ENCODE measurements at regions not wholly inside any gene's neighbourhood (a gene's known extent, or its start where the extent isn't known, plus 50 kb on each side); places are given as distances from the start of the nearest gene placed in this dataset.

DNA sequence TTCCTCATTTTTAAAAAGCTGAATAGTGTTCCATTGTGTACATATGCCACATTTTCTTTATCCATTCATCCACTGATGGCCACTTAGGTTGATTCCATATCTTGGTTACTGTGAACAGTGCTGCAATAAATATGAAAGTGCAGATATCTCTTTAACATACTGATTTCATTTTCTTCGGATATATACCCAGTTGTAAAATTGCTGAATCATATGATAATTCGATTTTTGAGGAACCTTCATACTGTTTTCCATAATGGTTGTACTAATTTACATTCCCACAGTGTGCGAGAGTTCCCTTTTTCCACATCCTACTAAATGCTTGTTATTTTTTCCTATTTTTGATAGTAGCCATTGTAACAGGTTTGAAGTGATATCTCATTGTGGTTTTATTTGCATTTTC lies 263.2 kb downstream of the STK31 start:
- DNase-seq (ENCODE audit: low spot score), result no peak

DNA sequence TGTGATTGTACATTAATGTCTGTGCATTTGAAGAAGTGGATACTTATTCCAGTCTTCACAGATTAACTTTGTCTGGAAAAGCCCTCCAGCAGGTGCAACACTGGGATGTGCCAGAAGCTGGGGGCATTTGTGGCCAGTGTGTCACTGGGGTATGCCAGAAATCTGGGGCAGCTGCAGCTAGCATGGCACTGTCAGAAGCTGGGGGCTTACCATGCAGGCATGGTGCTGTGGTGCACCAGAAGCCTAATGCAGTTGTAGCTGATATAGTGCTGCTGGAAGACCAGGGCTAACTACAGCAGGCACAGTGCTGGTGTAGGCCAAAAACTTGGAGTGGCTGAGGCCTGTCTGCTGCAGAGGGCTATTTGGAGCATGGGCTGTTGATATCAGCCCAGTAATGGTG lies 270.1 kb downstream of the STK31 start:
- DNase-seq (ENCODE audit: low spot score), result no peak

DNA sequence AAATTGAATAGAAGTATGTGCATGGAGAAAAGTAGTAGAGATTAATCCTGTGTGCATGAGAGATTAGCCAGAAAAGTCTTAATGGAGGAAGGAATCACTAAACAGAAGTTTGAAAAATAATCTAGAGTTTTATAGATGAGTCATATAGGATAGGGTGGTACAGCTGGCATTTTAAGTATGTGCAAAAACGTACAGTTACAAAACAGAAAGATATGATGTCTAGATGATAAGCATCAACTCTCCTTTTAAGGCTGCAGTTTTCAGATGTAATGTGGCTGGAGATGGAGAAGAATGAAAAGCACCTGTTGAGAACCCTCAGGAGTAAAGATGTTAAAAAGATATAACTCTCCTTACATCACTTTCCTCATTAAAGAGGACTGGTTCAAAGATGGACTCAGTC lies 271.3 kb downstream of the STK31 start:
- no peak for DNase-seq (ENCODE audit: low spot score)

DNA sequence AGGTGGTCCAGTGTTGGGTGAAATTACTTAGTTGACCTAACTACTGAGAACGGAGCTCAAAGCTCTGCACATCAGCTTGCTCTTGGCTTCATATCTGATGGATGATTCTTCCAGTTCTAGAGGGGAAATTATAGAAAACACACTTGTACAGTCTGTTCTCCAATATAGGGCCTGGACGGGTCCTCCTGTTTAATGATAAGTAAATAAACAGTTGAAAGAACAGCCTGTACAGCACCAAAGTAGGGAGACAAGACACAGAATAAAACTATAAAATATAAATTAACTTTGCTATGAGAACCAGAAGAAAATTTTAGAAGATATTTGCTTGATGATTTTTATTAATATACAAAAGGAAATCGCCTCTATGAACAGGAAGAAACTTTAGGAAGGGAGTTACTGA lies 271.7 kb downstream of the STK31 start:
- DNase-seq (ENCODE audit: low spot score), result no peak

DNA sequence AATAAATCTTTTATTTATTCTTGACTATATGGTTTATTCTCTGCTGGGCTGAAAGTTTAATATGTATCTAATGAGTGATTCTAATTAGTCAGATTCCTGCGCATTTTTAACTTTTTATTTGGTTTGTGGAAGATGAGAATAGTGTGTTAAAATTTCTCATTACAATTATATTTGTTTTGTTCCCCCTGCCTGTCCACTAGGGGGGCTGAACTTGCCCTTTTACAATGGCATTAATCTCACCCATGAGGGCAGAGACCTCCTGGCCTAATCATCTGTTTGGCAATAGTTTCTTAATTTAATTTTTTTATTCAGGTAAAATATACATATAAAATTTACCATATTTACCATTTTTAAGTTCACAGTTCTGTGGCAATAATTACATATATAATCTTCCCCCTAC lies 278.5 kb upstream of the NPY start:
- DNase-seq (ENCODE audit: low spot score), result no peak

DNA sequence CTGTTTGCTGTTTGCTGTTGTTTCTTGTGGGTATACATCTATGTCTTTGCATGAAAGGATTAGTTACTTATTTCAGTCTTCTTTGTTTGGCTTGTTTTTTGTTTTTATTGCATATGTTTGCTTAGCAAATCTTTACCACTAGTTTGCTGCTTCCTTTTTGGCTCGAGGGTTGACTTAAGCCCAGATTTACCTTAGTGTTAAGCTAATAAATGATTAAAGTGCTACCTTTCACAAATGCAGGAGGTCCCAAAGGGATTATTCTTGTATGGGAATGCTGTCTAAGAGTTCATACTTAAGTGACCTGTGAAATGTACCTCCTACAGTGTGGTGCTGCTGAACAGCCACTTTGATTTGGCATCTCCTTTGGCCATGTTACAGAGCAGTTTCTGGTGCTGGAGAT lies 273.5 kb upstream of the NPY start:
- DNase-seq (ENCODE audit: low spot score), result no peak

DNA sequence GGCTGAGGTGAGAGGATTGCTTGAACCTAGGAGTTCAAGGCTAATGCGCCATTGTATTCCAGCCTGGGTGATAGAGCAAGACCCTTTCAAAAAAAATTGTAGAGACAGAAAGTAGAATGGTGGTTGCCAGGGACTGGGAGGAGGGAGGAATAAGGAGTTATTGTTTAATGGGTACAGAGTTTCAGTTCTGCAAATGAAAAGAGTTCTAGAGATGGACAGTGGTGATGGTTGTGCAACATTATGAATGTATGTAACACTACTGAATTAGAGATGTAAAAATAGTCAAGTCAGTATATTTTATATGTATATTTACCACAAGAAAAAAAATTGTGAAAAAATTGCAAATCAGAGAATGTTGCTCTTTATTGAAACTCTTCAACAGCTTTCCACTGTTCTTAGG lies 266.5 kb upstream of the NPY start:
- no peak for DNase-seq (ENCODE audit: low spot score)

DNA sequence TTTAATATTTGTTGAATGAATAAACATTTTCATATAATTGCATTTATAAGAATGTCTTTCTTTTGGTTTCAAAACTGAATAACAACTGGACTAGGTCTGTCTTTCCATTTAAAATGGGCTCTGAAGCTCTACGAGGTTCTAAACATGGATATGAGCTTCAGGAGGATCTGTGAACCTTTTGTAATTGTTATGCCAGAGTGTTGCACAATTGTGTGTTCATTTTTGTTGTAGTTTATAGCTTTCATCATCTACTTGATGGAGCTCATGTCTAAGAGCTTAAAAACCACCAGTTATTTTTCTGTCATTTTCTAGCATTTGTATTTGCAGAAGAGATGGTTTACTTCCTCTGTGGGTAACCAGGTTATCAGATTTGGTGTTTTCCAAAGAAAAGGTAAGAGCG lies 265.7 kb upstream of the NPY start:
- no peak for DNase-seq (ENCODE audit: low spot score)

GRCh38 chr7:24019841-24020240 lies 264.1 kb upstream of the NPY start:
- no peak for DNase-seq (ENCODE audit: low spot score)

GRCh38 chr7:24024276-24025068 lies 259.5 kb upstream of the NPY start:
- DNase-seq (ENCODE audit: low spot score), result peak; percentile 13

- DNase-seq (ENCODE audit: low spot score), result peak; percentile 34
Observed at GRCh38 chr7:24025094-24025493, 258.9 kb upstream of the NPY start.

DNA sequence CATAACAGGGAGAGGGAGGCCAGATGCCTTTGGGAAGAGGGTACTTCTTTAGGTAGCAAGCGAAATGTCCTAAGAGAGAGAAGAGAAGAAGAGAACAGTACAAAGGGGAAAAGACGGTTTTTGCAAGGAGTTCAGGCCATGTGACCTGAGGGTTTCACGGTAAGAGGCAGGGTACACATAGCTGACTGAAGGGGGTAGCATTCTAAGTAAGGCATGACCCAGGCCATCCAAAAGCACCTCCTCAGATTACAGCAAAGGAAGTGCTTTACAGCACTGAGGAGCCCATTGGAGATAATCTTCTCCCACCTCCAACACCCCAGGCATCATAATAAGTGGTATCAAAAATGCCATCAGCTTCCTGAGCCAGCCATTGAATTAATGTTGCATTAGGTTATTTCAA lies 258.2 kb upstream of the NPY start:
- DNase-seq (ENCODE audit: low spot score), result no peak

GRCh38 chr7:24026351-24026750 lies 257.6 kb upstream of the NPY start:
- no peak for DNase-seq (ENCODE audit: low spot score)

DNA sequence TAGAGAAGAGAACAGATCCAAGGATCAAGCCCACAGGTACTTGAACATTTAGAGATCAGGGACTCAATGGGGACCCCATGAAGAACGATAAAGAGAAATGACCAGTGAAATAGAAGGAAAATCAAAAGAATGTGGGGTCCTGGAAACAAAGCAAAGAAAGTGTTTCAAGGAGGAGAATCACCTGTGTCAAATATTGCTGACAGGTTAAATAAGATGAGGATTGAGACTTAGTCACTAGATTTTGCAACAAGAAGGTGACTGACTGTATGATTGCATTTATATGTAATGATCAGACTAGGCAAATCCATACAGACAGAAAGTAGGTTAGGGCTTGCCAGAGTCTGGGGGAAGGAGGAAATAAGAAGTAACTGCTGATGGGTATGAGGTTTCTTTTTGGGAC lies 254.9 kb upstream of the NPY start:
- DNase-seq (ENCODE audit: low spot score), result no peak

GRCh38 chr7:24034251-24034650 lies 249.7 kb upstream of the NPY start:
- no peak for DNase-seq (ENCODE audit: low spot score)

DNA sequence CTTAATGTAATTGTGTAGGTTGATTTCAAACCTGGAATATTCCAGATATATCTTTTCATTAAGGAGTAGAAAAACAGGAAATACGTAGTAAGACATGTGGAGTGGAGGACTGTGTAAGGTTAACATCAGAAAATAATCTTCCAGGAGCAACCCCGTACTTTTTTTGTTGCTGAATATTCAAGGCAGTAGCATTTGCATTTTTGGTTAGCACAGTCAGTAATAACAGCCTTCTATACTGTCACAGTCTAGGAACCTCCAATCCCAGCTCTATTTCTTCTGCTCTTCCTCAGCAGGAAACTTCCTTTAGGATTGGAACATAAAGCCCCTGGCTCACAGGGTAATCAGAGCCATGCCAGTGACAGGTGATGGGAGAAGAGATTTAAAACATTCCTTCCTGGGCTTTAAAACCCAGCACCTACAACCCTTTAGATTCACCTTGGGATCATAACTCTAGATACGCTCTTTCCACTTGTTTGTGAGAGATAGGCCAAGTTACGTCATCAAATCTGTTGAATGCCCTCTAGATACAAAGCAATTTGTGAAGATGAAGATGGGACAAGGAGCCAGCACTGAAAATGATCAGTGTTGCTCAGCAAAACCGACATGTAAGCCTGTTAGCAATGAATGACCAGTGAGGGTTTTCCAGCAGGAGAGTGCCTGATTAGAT lies 248.5 kb upstream of the NPY start:
- no peak for DNase-seq (ENCODE audit: low spot score)

DNA sequence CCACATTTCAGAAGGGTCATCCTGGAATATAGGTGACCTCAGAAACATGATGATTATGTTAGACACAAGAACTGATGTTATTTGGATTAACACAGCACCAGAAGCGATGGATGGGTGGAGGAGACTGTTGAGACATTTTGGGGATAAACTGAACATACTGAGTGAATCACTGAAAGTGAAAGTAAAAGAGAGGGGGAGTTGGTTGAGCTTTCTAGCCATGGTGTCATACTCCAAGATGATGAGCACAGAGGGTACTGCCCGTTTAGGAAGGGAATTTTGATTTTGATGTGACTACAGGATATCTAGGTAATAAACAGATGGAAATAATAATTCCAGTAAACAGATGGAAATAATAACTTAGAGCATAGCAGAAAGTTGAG lies 248.0 kb upstream of the NPY start:
- no peak for DNase-seq (ENCODE audit: low spot score)

- DNase-seq (ENCODE audit: low spot score), result no peak
Observed at GRCh38 chr7:24038993-24039392, 245.0 kb upstream of the NPY start.

GRCh38 chr7:24039991-24040624 lies 243.9 kb upstream of the NPY start:
- DNase-seq (ENCODE audit: low spot score), result no peak

DNA sequence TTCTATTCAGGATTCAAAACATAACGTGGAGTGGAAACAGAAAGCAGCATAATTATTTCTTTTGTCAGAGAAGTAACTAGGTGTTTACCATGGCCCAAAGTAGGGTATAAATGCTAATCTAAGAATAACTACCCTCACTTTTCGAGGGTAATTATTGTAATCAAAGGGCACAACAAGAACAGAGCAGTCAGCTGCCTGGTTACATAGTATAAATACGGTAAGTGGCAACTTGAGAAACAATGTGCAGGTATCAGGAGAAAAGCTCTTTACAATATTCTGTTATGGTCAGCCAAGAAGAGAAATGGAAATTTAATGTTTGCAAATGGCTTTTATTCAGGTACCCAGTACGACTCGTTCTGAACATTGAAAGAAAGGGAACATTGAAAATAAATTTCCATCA lies 242.0 kb upstream of the NPY start:
- no peak for DNase-seq (ENCODE audit: low spot score)

DNA sequence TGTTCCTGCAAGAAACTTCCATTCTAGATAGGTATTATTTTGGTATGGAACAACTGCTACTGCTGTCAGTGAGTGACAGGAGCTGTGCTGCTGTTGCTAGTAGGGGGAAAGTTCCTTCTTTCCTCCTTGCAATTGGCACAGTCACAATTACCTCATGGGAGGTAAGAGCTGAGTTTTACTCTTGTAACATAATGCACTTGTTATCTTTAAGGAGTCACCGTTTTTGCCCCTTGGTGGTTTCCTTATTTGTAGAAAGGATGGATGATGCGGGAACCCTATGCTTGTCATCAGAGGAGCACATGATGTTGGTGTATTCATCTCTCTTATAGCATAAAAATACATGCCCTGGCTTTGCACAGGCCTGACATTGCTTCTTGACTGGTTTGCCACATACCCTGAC lies 234.7 kb upstream of the NPY start:
- DNase-seq (ENCODE audit: low spot score), result no peak

- no peak for DNase-seq (ENCODE audit: low spot score)
Observed at GRCh38 chr7:24050991-24051560, 232.9 kb upstream of the NPY start.

- no peak for DNase-seq (ENCODE audit: low spot score)
Observed at GRCh38 chr7:24051651-24052050, 232.3 kb upstream of the NPY start.

Data from SW480 (cell line).